Tibial nerve (tissue), 4 donors: ENCODE measurements at regions not wholly inside any gene's neighbourhood (a gene's known extent, or its start where the extent isn't known, plus 50 kb on each side); places are given as distances from the start of the nearest gene placed in this dataset.

Experiments
- DNase-seq, 2 donors: peaks; one replicate each; pipeline ENCODE4 v3.0.0-alpha.2; 2019; ENCODE audit warnings: low spot score in 2 of 2
- H3K27ac ChIP-seq, 4 donors: fragments of 200-600 bp; sonication (generic) in 3 of 4; one replicate each; pipeline ENCODE4 v1.5.1; 2017 to 2019; ENCODE audit warnings: mild to moderate bottlenecking in 1 of 4
- H3K27me3 ChIP-seq, 2 donors: fragments of 200-600 bp; sonication (generic) in 1 of 2; one replicate each; pipeline versions ENCODE4 v1.5.1 to v1.6.0; 2017 to 2019
- H3K36me3 ChIP-seq, 3 donors: fragments of 200-600 bp; sonication (generic); one replicate each; pipeline ENCODE4 v1.5.1; 2018 to 2019
- H3K4me1 ChIP-seq, 4 donors: fragments of 200-600 bp; sonication (generic) in 3 of 4; one replicate each; pipeline ENCODE4 v1.5.1; 2017 to 2019
- H3K4me3 ChIP-seq, 4 donors: fragments of 200-600 bp; sonication (generic) in 3 of 4; one replicate each; pipeline ENCODE4 v1.5.1; 2017 to 2019; ENCODE audit warnings: mild to moderate bottlenecking in 1 of 4, moderate library complexity in 1 of 4
- H3K9me3 ChIP-seq, 4 donors: fragments of 200-600 bp; sonication (generic) in 3 of 4; one replicate each; pipeline ENCODE4 v1.5.1; 2017 to 2019
- CTCF ChIP-seq, 5 experiments: fragments of 200-600 bp in 3 of 5; fragments of 450-650 bp in 2 of 5; sonication (generic) in 3 of 5; IDR thresholded peaks; one replicate each; pipeline ENCODE4 v1.5.1; 2016 to 2019; ENCODE audit warnings: antibody characterized with exemption in 5 of 5, mild to moderate bottlenecking in 3 of 5, moderate library complexity in 2 of 5
- EP300 ChIP-seq, 2 donors: sonication (generic); formaldehyde crosslinking; IDR thresholded peaks; one replicate each; pipeline ENCODE4 v1.6.1; 2017; ENCODE audit warnings: antibody characterized with exemption in 2 of 2, mild to moderate bottlenecking in 1 of 2
- POLR2A ChIP-seq, 2 donors: fragments of 450-650 bp; IDR thresholded peaks; one replicate each; pipeline ENCODE4 v1.6.1; 2017; ENCODE audit warnings: antibody characterized with exemption in 2 of 2, mild to moderate bottlenecking in 2 of 2, moderate library complexity in 2 of 2
- WGBS, 2 donors: methylation state at CpG; one replicate each; pipeline ENCODE4 v1.1.5; 2018; 5-methylcytosine and 5-hydroxymethylcytosine counted together

DNA sequence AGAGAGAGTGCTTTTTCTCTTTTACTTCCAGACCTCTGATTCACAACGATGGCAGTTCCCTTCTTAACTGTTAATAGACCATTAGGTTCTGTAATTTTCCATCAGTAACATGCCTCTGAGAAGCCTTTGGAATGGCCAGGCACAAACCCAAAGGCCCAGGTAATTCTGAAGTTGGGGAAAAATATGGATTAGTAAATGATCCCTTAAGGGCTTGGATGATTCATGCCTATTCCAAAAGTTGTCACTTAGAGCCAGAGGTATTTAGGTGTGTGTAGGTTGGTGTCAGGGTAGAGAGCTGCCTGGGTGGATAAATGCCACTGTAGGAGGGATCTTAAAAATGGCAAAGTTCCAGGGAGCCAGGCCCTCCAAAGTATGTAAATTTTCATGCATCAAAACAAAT is 228.8 kb downstream of the PLK2 start:
- Histone ChIP-seq H3K4me3 (no peak overlapping the region), H3K36me3 (no peaks in the 10 kb centered on the region), H3K27ac (no peak overlapping the region), H3K4me1 (no peaks in the 10 kb centered on the region), H3K9me3 (no peaks in the 10 kb centered on the region), H3K27me3 (no peaks in the 10 kb centered on the region)
- WGBS, 2 donors, result 11 to 19% methylated on average over 1 of the region's 1 CpG
- TF ChIP-seq EP300 (IDR thresholded peaks at IDR 0.05) (no peak), CTCF (IDR thresholded peaks at IDR 0.05) (no peak), POLR2A (IDR thresholded peaks at IDR 0.05) (no peak)
- no peak for DNase-seq

GRCh38 chr5:58228896-58229295 is 231.0 kb downstream of the PLK2 start:
- no peak for TF ChIP-seq POLR2A (IDR thresholded peaks at IDR 0.05)
- TF ChIP-seq CTCF (IDR thresholded peaks at IDR 0.05), result no peak
- no peak for DNase-seq
- Histone ChIP-seq H3K27me3 (no peaks in the 10 kb centered on the region), H3K4me3 (no peak overlapping the region), H3K27ac (no peak overlapping the region), H3K9me3 (no peaks in the 10 kb centered on the region), H3K36me3 (no peaks in the 10 kb centered on the region), H3K4me1 (no peaks in the 10 kb centered on the region)
- WGBS, 2 donors, result 82 to 84% methylated on average over 5 of the region's 5 CpGs

DNA sequence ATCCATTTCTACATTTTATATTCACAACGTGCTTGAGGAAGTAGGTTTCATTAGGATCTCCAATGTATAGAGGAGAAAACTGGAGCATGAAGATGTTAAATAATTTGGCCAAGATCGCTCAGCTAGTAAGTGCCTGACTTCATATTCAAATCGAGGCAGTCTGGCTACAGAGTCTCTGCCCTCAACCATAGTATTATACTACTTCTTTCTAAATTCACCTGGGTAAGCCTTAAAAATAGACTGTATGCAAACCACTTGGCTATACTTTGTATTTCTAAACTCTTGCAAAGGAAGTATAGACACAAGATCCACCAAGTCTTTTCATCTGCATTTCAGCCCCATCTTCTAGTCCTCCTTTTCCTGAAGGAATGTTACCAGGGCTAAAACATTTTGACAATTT is 232.0 kb downstream of the PLK2 start:
- no peak overlapping the region for H3K4me3 ChIP-seq
- 80 to 85% methylated on average over 3 of the region's 3 CpGs for WGBS, 2 donors
- H3K36me3 ChIP-seq, result no peaks in the 10 kb centered on the region
- no peaks in the 10 kb centered on the region for H3K27me3 ChIP-seq
- H3K27ac ChIP-seq, result no peak overlapping the region
- DNase-seq, result no peak
- H3K9me3 ChIP-seq, result no peaks in the 10 kb centered on the region
- no peak for TF ChIP-seq CTCF (IDR thresholded peaks at IDR 0.05)
- no peak for TF ChIP-seq POLR2A (IDR thresholded peaks at IDR 0.05)
- TF ChIP-seq EP300 (IDR thresholded peaks at IDR 0.05), result no peak
- H3K4me1 ChIP-seq, result no peaks in the 10 kb centered on the region

GRCh38 chr5:58224661-58225060 is 235.2 kb downstream of the PLK2 start:
- Histone ChIP-seq H3K36me3 (no peaks in the 10 kb centered on the region), H3K4me1 (no peaks in the 10 kb centered on the region), H3K27me3 (no peaks in the 10 kb centered on the region), H3K27ac (no peak overlapping the region), H3K4me3 (no peak overlapping the region), H3K9me3 (peaks cover 0 to 4% (median 0%) of the 10 kb centered on the region in 4 donors)
- TF ChIP-seq CTCF (IDR thresholded peaks at IDR 0.05) (no peak), EP300 (IDR thresholded peaks at IDR 0.05) (no peak), POLR2A (IDR thresholded peaks at IDR 0.05) (no peak)
- 44 to 45% methylated on average over 5 of the region's 5 CpGs for WGBS, 2 donors
- DNase-seq, result no peak

DNA sequence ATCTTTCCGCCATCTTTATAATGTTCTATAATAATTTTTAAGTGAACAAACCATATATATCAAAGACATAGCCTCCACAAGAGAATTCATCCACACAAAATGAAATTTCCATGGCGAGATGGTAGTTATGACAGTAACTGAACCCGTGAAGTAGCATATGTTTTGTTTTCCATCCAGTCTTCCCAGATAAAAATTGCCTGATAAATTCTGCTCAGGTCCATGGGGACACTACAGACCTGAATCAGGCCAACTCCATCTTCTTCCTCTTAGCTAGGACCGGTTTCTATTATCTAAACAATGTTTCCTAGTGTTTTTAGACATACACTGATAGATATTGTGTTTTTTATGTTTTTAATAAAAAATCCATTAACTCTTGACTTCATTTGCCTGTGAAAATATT is 235.7 kb downstream of the PLK2 start:
- Histone ChIP-seq H3K36me3 (no peaks in the 10 kb centered on the region), H3K27ac (no peak overlapping the region), H3K4me3 (no peak overlapping the region), H3K27me3 (no peaks in the 10 kb centered on the region), H3K9me3 (peaks cover 0 to 4% (median 0%) of the 10 kb centered on the region in 4 donors), H3K4me1 (no peaks in the 10 kb centered on the region)
- TF ChIP-seq CTCF (IDR thresholded peaks at IDR 0.05), result no peak
- TF ChIP-seq POLR2A (IDR thresholded peaks at IDR 0.05), result no peak
- no peak for TF ChIP-seq EP300 (IDR thresholded peaks at IDR 0.05)
- 63 to 69% methylated on average over 4 of the region's 4 CpGs for WGBS, 2 donors
- DNase-seq, result no peak
